HS-27A (cell line): ENCODE measurements at regions not wholly inside any gene's neighbourhood (a gene's known extent, or its start where the extent isn't known, plus 50 kb on each side); places are given as distances from the start of the nearest gene placed in this dataset.
A peak's percentile ranks its signal among the peaks of the same experiment; 100 is the strongest.

ENCODE experiments used
- DNase-seq: peaks from one replicate; pipeline ENCODE4 v3.0.0-alpha.2; 2012; ENCODE audit warnings: low read depth, missing footprints

- DNase-seq: no peak
Measured at GRCh38 chr4:20447103-20447502, 195.4 kb downstream of the SLIT2 start.

- no peak for DNase-seq
Measured at GRCh38 chr4:20451986-20452385, 200.3 kb downstream of the SLIT2 start.

- no peak for DNase-seq
Measured at GRCh38 chr4:20454515-20454914, 202.8 kb downstream of the SLIT2 start.

GRCh38 chr4:20456407-20456806 is 204.7 kb downstream of the SLIT2 start:
- DNase-seq: peak; percentile 23

DNA sequence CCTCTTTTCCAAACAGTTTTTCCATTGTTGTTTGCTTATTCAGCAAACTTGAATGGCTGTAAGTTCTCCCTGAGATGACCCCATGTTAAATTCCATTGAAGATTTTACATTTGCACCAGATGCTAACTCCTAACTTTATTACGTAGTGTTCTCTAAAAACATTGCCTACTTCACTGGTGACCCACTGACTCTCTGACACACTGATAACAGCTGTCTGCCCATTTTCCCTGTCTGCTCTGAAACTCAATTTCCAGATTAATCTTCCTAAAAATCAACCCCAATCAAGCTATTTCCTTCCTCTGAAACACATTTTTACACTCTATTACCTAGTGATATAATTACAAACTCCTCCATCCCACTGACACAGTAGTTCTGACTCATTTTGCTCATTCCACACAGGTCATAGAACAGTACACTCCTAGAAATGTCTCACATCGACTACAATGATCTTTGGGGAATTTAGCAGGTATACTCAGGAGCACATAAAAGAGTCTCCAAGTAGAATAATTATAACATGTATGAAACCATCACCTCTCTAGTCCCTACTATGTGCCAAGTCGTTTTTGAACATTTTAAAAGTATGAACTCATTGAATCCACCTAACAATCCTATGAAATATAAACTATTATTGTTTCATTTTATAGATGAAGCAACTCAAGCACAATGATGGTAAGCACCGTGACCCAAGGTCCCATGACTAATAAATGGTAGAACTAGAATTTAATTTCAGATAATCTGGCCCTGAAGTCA is 210.9 kb downstream of the SLIT2 start:
- DNase-seq: no peak

- no peak for DNase-seq
Measured at GRCh38 chr4:20463176-20463430, 211.4 kb downstream of the SLIT2 start.

- DNase-seq: peak; percentile 23
Measured at GRCh38 chr4:20464381-20464780, 212.7 kb downstream of the SLIT2 start.

DNA sequence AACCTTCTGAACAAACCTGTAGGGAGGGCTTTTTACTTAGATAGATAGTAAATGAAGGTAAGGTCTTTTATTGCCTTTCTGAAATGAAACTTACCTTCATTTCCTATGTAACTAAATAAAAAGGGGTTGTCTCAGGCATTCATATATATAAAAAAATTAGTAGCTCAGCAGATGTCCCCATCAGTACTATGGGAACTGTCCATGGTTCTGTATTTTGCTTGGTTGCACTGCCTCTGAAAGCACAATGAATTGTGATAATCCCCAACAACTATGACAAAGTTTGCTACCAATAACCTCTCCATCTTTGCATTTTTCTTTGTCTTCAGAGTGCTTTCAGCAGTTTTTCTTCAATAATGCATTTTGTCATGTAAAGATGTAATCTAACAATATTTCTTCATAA is 222.4 kb downstream of the SLIT2 start:
- DNase-seq: no peak

DNA sequence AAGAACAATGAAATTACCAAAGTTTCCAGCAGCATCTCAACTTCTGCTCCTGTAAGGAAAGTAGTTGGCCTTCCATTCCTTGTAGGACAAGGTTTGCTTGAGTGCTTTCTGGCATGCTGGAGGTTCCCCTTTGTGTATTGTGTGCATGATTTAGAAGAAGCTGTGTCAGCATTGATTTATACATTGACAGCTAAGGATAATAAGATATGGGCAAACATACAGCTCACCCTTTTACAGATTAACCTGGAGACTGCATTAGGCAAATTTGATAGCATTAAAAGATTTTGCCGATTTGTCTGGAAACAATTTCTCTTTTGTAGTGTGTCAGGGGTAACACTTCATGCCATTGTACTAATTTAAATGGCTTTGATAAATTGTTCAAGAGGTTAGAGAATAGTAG is 221.8 kb upstream of the PACRGL start:
- DNase-seq: no peak

- no peak for DNase-seq
Measured at GRCh38 chr4:20480165-20480947, 219.9 kb upstream of the PACRGL start.

- no peak for DNase-seq
Measured at GRCh38 chr4:20483416-20483815, 216.8 kb upstream of the PACRGL start.

DNA sequence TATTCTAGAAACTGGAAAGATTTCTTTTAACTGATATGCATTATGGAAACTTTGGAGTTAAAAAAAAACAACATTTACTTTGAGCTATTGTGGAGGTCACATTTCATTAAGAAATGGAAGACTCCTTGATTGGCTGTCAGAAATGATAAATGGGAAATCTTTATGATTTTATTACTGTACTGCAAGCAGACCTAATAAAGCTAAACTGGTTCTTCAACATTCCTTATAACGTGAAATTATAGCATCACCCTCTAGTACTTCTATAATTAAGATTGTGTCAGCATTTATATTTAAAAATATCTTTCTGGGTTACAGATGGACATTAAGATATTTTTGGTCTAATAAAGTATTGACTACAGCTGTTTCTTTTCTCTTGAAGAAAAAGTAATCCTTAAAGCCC is 213.8 kb upstream of the PACRGL start:
- no peak for DNase-seq

DNA sequence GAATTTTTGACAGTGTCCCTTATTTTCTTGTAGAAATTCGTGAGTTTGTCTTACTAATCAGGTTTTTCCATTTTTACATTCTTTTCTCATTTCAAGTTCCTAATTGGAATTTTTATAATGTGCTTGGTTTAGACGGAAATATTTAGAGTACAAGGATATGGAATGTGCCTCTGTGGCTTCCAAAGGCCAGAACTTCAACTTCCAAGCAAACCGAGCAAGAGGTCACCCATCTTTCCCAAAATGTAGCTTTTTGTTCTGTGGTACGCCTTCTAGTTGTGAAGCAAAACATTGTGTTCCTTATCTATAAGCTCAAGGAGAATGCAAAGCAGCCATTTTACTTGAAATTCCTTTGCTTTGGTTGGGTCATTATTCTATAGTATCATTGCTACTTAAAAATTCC is 212.8 kb upstream of the PACRGL start:
- no peak for DNase-seq

DNA sequence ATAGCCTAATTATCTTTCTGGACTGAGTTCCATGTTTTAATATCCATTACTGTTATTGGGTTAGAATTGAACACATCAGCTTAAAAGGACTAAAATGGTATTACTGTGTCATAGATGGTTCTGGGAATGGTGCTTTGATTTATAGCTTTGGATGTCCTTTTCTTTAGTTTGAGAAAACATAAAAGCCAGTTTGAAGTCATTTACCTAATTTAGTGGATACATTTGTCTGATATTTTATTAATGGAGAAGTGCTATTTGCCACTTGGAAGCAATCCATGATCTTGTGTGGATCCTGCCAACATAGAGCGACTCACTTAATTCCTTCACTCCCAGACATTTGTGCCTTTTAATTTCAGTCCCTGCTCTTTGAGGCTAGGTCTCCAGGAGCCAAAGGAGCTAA is 212.4 kb upstream of the PACRGL start:
- no peak for DNase-seq

DNA sequence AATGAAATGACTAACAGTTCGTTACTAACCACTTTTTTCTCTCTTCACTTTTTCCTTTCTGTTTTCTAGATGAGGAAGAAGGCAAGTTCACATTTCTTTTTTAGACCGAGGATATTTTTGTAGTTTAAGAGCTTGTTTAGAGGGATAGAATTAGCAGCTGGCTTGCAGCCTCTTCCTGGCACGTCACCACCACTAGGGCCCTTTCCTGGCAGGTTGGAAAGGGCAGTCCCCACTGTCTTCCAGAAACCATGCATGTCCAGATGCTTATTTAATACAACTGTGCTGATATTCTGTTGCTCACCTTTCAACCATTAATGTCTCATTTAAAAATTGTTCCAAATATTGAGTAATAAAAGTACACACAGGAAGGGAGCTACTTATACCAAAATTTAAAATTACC is 209.5 kb upstream of the PACRGL start:
- no peak for DNase-seq

DNA sequence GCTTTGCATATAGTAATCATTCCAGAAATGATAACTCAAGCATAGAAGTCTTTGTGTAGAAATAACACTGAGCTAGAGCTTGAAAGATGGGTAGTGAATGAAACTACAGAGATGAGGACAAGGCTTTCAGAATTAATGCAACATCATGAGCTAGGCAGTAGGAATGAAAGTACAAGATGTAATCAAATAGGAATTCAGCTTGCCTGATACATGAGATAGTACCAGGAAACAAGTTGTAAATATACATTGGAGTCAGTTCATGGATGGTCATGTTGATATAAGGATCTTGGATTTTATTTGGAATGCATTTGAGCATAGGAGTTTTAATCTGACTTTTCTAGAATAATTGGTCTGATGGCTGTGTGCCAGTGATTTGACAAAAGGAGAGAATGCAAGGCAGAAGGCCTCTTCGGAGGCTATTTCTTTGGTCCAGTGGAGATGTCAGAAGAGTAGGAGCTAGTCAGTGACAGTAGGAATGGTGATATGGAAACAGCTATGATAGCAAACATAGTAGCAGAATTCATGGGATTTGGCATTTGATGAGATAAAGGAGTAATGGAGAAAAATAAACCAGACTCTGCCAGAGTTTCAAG is 206.4 kb upstream of the PACRGL start:
- DNase-seq: no peak

DNA sequence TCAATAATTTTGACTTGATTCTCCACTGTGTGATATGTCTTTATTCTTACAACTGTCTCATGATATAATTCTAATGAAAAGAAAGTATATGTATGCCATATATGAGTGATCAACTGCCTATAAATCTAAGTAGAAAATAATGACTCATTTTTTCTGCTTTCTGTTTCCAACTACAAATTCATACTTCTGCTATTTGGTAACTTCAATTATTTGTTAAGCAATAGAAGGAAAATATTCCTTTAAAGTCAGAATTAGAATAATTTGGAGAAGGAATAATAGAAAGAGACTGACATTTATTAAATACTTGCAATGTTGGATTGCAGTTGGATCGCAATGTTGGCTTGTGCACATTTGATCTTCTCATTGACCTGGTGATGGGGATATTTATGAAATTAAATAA is 204.2 kb upstream of the PACRGL start:
- no peak for DNase-seq

- no peak for DNase-seq
Measured at GRCh38 chr4:20504146-20504545, 196.1 kb upstream of the PACRGL start.

GRCh38 chr4:20505927-20506326 is 194.3 kb upstream of the PACRGL start:
- DNase-seq: no peak

GRCh38 chr4:20506827-20507226 is 193.4 kb upstream of the PACRGL start:
- no peak for DNase-seq

DNA sequence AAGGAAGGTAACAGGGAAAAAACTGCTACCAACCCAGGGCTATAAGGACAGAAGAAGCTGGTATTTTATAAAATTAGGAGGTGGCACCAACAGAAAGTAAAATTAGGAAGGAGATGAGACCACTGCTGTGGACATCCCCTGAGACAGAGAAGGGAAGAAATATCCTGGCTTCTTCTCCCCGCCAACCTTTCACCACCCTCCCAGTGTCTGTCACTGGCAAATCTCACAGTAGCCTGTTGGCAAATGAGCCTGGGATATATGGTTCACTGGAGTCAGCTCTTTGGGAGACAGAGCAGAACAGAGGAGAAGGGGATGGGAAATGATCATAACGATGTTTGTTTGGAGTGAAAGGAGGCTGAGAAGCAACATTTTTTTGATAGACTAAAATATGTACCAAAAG is 190.9 kb upstream of the PACRGL start:
- DNase-seq: no peak

- no peak for DNase-seq
Measured at GRCh38 chr4:20512033-20512792, 188.0 kb upstream of the PACRGL start.

DNA sequence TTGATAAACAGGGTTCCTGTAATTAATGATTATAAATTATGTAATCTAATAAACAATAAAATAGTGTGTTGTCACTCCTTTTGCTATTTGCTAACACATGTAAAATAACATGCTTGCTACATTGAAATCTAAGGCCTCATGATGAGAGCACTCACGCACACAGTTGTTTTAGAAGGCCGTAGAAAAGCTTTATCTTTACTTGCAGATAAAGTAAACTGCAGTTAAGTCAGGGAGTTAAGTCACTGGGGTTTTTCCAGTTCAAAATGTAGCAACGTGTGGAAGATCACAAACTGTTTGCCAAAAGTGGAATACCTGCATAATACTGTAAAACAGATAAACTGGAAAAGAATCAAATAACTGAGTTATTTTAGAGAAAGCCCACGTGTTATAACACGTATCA is 187.3 kb upstream of the PACRGL start:
- DNase-seq: no peak
